GM12864 (cell line): ENCODE measurements at regions not wholly inside any gene's neighbourhood (a gene's known extent, or its start where the extent isn't known, plus 50 kb on each side); places are given as distances from the start of the nearest gene placed in this dataset.

ENCODE experiments used
- DNase-seq: peaks from one replicate; pipeline ENCODE4 v3.0.0-alpha.2; 2011; ENCODE audit warnings: low read depth
- H3K4me3 ChIP-seq: 2 replicates; pipeline ENCODE4 v1.5.1; 2011; ENCODE audit warnings: mild to moderate bottlenecking, low read depth, low read length, control low read depth
- TF ChIP-seq, protein P1 (sequence below): IDR thresholded peaks from 2 replicates; pipeline ENCODE4 v1.5.1; 2011; ENCODE audit warnings: low read depth, mild to moderate bottlenecking, moderate library complexity, low read length, control low read depth, inconsistent platforms; ENCODE audit errors: missing control alignments

DNA sequence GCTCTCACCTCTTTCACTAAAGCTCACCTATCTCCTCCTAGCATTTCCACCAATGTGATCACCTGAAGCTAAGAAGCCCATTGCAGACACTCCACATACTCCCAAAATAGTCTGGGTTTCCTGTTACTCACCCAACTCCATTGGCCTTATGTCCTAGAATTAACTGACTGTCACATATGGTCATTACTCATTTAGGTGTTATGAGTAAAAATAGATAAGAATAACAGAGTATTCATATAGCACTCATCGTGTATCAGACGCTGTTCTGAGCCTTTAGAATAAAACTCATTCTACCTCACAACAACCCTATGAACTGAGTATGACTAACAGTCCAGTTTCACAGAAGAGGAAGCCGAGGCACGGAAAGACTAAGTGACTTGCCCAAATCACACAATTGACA is 174.2 kb upstream of the NPVF start:
- no peak for DNase-seq
- TF ChIP-seq, protein P1, sequence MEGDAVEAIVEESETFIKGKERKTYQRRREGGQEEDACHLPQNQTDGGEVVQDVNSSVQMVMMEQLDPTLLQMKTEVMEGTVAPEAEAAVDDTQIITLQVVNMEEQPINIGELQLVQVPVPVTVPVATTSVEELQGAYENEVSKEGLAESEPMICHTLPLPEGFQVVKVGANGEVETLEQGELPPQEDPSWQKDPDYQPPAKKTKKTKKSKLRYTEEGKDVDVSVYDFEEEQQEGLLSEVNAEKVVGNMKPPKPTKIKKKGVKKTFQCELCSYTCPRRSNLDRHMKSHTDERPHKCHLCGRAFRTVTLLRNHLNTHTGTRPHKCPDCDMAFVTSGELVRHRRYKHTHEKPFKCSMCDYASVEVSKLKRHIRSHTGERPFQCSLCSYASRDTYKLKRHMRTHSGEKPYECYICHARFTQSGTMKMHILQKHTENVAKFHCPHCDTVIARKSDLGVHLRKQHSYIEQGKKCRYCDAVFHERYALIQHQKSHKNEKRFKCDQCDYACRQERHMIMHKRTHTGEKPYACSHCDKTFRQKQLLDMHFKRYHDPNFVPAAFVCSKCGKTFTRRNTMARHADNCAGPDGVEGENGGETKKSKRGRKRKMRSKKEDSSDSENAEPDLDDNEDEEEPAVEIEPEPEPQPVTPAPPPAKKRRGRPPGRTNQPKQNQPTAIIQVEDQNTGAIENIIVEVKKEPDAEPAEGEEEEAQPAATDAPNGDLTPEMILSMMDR, result no peak
- H3K4me3 ChIP-seq, result no peak overlapping the region

DNA sequence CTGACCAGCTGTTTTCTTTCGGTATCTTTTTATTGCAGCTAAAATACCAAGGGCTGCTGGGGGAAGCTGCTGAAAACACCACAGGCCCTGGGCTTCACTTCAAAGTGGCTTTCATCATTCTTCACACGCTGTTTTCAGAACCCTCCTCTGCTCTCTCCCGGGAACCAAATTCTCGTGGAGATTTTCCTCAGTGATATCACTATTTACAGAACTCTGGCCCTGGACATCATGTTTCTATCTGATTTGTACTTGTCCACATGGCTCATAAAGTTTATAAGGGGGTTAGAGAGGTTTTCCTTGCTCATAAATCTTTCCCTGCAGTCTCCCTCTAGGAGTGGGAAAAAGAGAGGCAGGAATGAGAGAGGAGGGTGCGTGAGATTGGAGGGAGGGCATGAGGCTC is 177.4 kb upstream of the NPVF start:
- TF ChIP-seq, protein P1, result no peak
- DNase-seq, result no peak
- no peak overlapping the region for H3K4me3 ChIP-seq

DNA sequence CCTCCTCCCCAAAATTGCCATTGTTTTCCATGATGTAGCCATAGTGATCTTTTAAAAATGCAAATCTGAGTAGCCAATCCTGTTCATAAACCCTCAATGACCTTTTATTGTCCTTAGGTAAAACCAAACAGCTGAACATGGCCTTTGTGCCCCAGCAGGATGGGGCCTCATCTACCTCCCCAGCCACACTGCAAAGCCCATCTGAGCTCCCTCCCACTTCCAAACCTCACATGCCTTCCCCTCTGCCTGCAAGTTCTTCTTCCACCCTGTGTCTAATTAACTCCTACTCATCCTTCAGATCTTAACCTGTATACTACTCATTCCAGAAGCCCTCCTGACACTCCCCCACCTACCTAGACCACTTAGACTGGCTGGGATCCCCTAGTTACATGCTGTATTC is 178.8 kb upstream of the NPVF start:
- no peak for DNase-seq
- no peak overlapping the region for H3K4me3 ChIP-seq
- TF ChIP-seq, protein P1, result no peak

DNA sequence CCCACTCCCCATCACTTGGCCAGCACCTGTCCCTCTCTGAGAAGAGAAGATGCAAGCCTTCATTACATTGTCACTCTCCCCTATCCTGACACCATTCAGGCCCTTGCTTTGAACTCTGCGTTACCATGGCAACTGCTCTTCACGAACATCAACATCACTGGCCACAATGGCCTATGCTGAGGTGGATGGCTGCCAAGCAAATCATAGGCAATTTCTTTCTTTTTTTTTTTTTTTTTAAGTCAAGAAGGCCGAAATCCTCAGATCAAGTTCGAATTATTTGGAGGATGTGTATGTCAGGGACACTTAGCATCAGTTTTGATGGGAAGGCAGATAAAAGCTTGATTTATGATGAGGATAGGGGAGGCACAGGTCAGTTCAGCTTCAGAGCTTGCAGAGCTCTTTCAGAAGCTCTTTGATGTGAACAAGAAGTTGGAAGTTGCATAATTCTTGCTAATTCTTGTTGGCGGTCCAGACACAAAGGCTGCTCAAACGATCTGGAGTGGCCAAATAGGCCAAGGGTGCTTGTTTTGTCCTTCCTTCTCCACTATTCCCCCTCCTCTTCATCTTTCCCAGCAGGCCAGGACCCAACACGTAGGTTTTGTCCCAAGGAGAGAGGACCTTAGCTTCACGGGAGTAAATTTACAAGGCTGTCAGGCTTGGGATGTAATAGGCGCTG is 179.9 kb upstream of the NPVF start:
- DNase-seq, result no peak
- no peak overlapping the region for H3K4me3 ChIP-seq
- TF ChIP-seq, protein P1, result no peak

DNA sequence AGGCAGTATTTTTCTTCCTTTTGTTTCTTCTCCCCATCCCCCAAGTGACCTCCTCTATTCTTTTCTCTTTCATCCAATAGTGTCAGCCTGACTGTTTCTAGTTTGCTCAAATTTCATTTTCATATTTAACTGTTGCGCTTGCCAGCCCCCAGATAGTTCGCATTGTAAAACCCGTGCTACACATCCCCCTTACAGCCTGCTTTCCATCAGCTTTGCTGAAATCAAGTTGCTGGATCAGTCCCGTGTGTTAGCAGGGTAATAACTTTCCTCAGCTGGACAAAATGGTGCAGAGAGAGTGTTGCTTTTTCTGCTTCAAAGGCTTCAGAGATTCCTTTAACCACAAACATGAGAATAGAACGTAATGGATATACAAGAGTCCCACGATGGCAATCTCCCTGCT is 180.6 kb upstream of the NPVF start:
- TF ChIP-seq, protein P1, result no peak
- no peak overlapping the region for H3K4me3 ChIP-seq
- no peak for DNase-seq

DNA sequence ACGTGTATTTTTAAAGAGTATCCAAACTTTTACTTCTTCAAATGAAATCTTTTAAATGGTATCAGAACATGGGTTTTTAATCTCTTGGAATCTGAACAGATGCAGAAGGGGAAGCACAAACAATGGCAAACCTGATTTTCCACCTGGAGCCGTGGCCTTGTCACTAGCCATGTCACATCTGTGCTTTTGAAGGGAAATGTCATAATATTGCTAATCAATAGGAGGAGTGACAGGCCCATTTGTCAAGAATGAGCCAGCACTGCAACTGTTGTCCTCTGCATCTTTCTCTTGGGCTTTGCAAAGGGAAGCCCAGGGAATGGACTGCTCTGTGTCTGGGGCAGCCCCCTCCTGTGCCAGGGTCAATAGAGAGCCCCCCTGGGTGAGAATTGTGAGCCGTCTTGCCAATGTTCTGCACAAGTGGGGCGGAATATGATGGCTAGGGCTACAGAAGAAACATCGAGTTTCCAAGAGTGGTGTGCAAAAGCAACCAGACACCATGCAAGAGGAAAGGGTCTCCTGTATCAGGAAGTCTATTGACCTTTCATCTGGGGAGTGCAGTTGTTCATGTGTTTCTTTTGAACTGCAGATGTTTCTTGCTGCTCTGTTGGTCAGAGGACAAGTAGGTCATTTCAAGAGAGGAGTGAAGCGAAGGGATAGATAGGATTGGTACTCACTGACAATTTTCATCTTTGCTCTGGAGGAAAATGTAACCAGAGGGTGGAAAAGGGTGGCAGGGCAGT is 181.8 kb upstream of the NPVF start:
- no peak overlapping the region for H3K4me3 ChIP-seq
- DNase-seq, result no peak

More for the DNA sequence above, 181.8 kb upstream of the NPVF start:
- TF ChIP-seq, protein P1, result no peak
